Pancreas (tissue), 10 donors: ENCODE measurements at regions not wholly inside any gene's neighbourhood (a gene's known extent, or its start where the extent isn't known, plus 50 kb on each side); places are given as distances from the start of the nearest gene placed in this dataset.

ENCODE experiments used
- ATAC-seq, 4 donors: fragments of 200-7000 bp; cut with Tn5 transposase; one replicate each; pipeline versions ENCODE4 v1.8.0 to v1.9.1; 2020; ENCODE audit warnings: mild to moderate bottlenecking in 4 of 4, moderate library complexity in 4 of 4
- DNase-seq, 6 donors: peaks; one replicate each; pipeline ENCODE4 v3.0.0-alpha.2; 2020
- FAIRE-seq: peaks from 2 replicates; lab custom pipeline; 2012; peaks lifted over from hg19 to GRCh38; lab: Jason Lieb, UNC
- H3K27ac ChIP-seq, 4 donors: fragments of 200-600 bp; sonication (generic); 1 replicate in 3 of 4; 2 replicates in 1 of 4; pipeline versions ENCODE4 v1.5.0 to v1.8.0; 2020
- H3K27me3 ChIP-seq, 4 donors: fragments of 200-600 bp; one replicate each; pipeline ENCODE4 v1.8.0; 2021
- H3K36me3 ChIP-seq, 3 donors: fragments of 200-600 bp; sonication (generic) in 1 of 3; one replicate each; pipeline versions ENCODE4 v1.5.0 to v1.8.0; 2020 to 2021
- H3K4me1 ChIP-seq, 3 donors: fragments of 200-600 bp; one replicate each; pipeline ENCODE4 v1.8.0; 2021
- H3K4me3 ChIP-seq, 4 donors: fragments of 200-600 bp; sonication (generic) in 2 of 4; one replicate each; pipeline versions ENCODE4 v1.5.0 to v1.8.0; 2020 to 2021
- H3K9me3 ChIP-seq, 4 donors: fragments of 200-600 bp; one replicate each; pipeline ENCODE4 v1.8.0; 2021
- CTCF ChIP-seq, 4 donors: fragments of 200-600 bp; sonication (generic) in 3 of 4; IDR thresholded peaks; one replicate each; pipeline versions ENCODE4 v1.5.0 to v1.8.0; 2021; ENCODE audit warnings: antibody characterized with exemption in 4 of 4
- WGBS, 2 donors: extraction: QIAGEN DNeasy Blood & Tissue Kit; methylation state at CpG; one replicate each; pipeline ENCODE4 v1.1.7; 2013; 5-methylcytosine and 5-hydroxymethylcytosine counted together
- intact Hi-C, 3 donors: fragments of 100-400 bp; cut with DNase I; formaldehyde crosslinking; loops; one replicate each; pipeline versions ENCODE4 v1.11.1 to v1.14.2; 2022
- donor health status: healthy with polysubstance abuse.
- donor health status: DM: no; HTN: no; CAD: no; lungs with moderate emphysema.
- donor health status: DM: no; HTN: no; CAD: no.
- donor health status: control.
- donor health status: control.
- donor health status: Bipolar disorder and iron deficiency.
- donor health status: DM: yes; HTN: yes; CAD: no.
- donor health status: DM: no; HTN: no; CAD: no.
- donor health status: DM: no; HTN: no; CAD: no.
- donor health status: DM: yes; HTN: yes; CAD: no.

- DNase-seq, result no peak
Observed at GRCh38 chr11:110003426-110003825, 89.8 kb upstream of the ZC3H12C start.

GRCh38 chr11:110011595-110011994 lies 81.6 kb upstream of the ZC3H12C start:
- Histone ChIP-seq H3K36me3 (no peaks in the 10 kb centered on the region), H3K27me3 (no peaks in the 10 kb centered on the region), H3K9me3 (no peaks in the 10 kb centered on the region), H3K27ac (no peak overlapping the region), H3K4me3 (no peak overlapping the region), H3K4me1 (no peaks in the 10 kb centered on the region)
- 92 to 95% methylated on average over 1 of the region's 1 CpG for WGBS, 2 donors
- intact Hi-C loops, result no loop called here
- no peak for TF ChIP-seq CTCF (IDR thresholded peaks at IDR 0.05)
- no peak for DNase-seq
- no peak for ATAC-seq
- FAIRE-seq, result no peak

More at GRCh38 chr11:110003426-110003825, 89.8 kb upstream of the ZC3H12C start:
- no peak overlapping the region for H3K27ac ChIP-seq
- intact Hi-C loops, result no loop called here
- H3K36me3 ChIP-seq, result no peaks in the 10 kb centered on the region
- ATAC-seq (no peak), FAIRE-seq (no peak)
- TF ChIP-seq CTCF (IDR thresholded peaks at IDR 0.05), result no peak
- no peak overlapping the region for H3K4me3 ChIP-seq
- no peaks in the 10 kb centered on the region for H3K9me3 ChIP-seq
- 60 to 67% methylated on average over 3 of the region's 3 CpGs for WGBS, 2 donors
- no peaks in the 10 kb centered on the region for H3K27me3 ChIP-seq
- H3K4me1 ChIP-seq, result peaks cover 0 to 6% (median 0%) of the 10 kb centered on the region in 3 donors

GRCh38 chr11:110015695-110016094 lies 77.5 kb upstream of the ZC3H12C start:
- ATAC-seq, result no peak
- intact Hi-C loops, result no loop called here

GRCh38 chr11:110019675-110020074 lies 73.5 kb upstream of the ZC3H12C start:
- Histone ChIP-seq H3K36me3 (no peaks in the 10 kb centered on the region), H3K9me3 (no peaks in the 10 kb centered on the region), H3K27ac (no peak overlapping the region), H3K4me1 (no peaks in the 10 kb centered on the region), H3K27me3 (no peaks in the 10 kb centered on the region), H3K4me3 (no peak overlapping the region)
- TF ChIP-seq CTCF (IDR thresholded peaks at IDR 0.05), result no peak
- intact Hi-C loops, result no loop called here
- DNase-seq (no peak), ATAC-seq (no peak), FAIRE-seq (no peak)
- 80 to 84% methylated on average over 3 of the region's 3 CpGs for WGBS, 2 donors

More at GRCh38 chr11:110015695-110016094, 77.5 kb upstream of the ZC3H12C start:
- Histone ChIP-seq H3K36me3 (no peaks in the 10 kb centered on the region), H3K9me3 (no peaks in the 10 kb centered on the region), H3K27me3 (no peaks in the 10 kb centered on the region), H3K4me1 (no peaks in the 10 kb centered on the region), H3K4me3 (no peak overlapping the region), H3K27ac (no peak overlapping the region)
- DNase-seq (no peak), FAIRE-seq (no peak)
- no peak for TF ChIP-seq CTCF (IDR thresholded peaks at IDR 0.05)

GRCh38 chr11:110022548-110022947 lies 70.6 kb upstream of the ZC3H12C start:
- intact Hi-C loops, result no loop called here
- no peak for FAIRE-seq

More at GRCh38 chr11:110022548-110022947, 70.6 kb upstream of the ZC3H12C start:
- ATAC-seq, result no peak
- DNase-seq, result no peak
- WGBS, 2 donors, result 73 to 86% methylated on average over 1 of the region's 1 CpG
- no peaks in the 10 kb centered on the region for H3K27me3 ChIP-seq
- H3K36me3 ChIP-seq, result no peaks in the 10 kb centered on the region
- no peak overlapping the region for H3K27ac ChIP-seq
- no peak for TF ChIP-seq CTCF (IDR thresholded peaks at IDR 0.05)
- H3K9me3 ChIP-seq, result no peaks in the 10 kb centered on the region
- no peaks in the 10 kb centered on the region for H3K4me1 ChIP-seq
- no peak overlapping the region for H3K4me3 ChIP-seq
